Stimulated activated CD4-positive, alpha-beta T cell treated with anti-CD3 and anti-CD28 coated beads, Interleukin-4, amount 100 ng/mL, for 48 hours (primary cell): ENCODE measurements at regions not wholly inside any gene's neighbourhood (a gene's known extent, or its start where the extent isn't known, plus 50 kb on each side); places are given as distances from the start of the nearest gene placed in this dataset.

Experiments
- DNase-seq, 2 donors: peaks; one replicate each; pipeline ENCODE4 v3.0.0-alpha.2; 2020; ENCODE audit warnings: low read depth in 2 of 2

GRCh38 chr1:43008115-43009060 lies 49.7 kb upstream of the SLC2A1 start:
- no peak for DNase-seq
